HCT116 (cell line): ENCODE measurements at regions not wholly inside any gene's neighbourhood (a gene's known extent, or its start where the extent isn't known, plus 50 kb on each side); places are given as distances from the start of the nearest gene placed in this dataset.

Experiments
- ATAC-seq: fragments of 200-7000 bp; cut with Tn5 transposase; 2 replicates; pipeline ENCODE4 v1.9.1; 2020; ENCODE audit warnings: mild to moderate bottlenecking, moderate library complexity
- BruUV-seq: library from RNA; stranded (reverse); fragments of 400-500 nt; replicated peaks from 2 replicates; lab custom pipeline; 2021; lab: Mats Ljungman, UMichigan
- CTCF ChIA-PET: fragments of 300-600 bp; sonication (Branson Sonifier 250); formaldehyde crosslinking; loops from one replicate; lab custom pipeline; 2021; ENCODE audit warnings: antibody characterized with exemption; lab: Charles Lee
- POLR2A ChIA-PET: fragments of 300-600, 350-600 bp; sonication (Branson Sonifier 250); formaldehyde crosslinking; loops from one replicate; lab custom pipeline; 2021; ENCODE audit warnings: antibody characterized with exemption; lab: Charles Lee
- RAD21 ChIA-PET, 2 experiments: fragments of 300-600 bp; sonication (Branson Sonifier 250); formaldehyde crosslinking; loops; one replicate each; lab custom pipeline; 2023; ENCODE audit warnings: low total read pairs in 2 of 2; ENCODE audit not compliant: uncharacterized antibody in 2 of 2, unreplicated experiment in 2 of 2, low non-redundant PET in 1 of 2; lab: Charles Lee
- DNase-seq: peaks from one replicate; pipeline ENCODE4 v3.0.0-alpha.2; 2010; ENCODE audit warnings: low read depth, low spot score
- H2AFZ ChIP-seq: fragments of 200-600 bp; shearing (Covaris generic), sonication (generic); 2 replicates; pipeline ENCODE4 v1.6.1; 2017; ENCODE audit warnings: low read depth, mixed run types, mixed read lengths, antibody characterized with exemption, low read length; ENCODE audit not compliant: poor library complexity, severe bottlenecking
- H3K27ac ChIP-seq: 2 replicates; pipeline ENCODE4 v1.5.1; 2012; ENCODE audit warnings: low read depth, low read length
- H3K27me3 ChIP-seq: fragments of 200-600 bp; sonication (generic); 2 replicates; pipeline ENCODE4 v1.6.1; 2016; ENCODE audit warnings: mixed run types, low read length, mixed read lengths; ENCODE audit not compliant: insufficient read depth
- H3K36me3 ChIP-seq, 2 experiments: fragments of 200-500 bp in 1 of 2; fragments of 200-600 bp in 1 of 2; sonication (Bioruptor generic) in 1 of 2; sonication (generic) in 1 of 2; 2 replicates each; pipeline versions ENCODE4 v1.5.1 to v1.6.1; 2014 to 2016; ENCODE audit warnings: low read length in 2 of 2, inconsistent platforms in 1 of 2, mixed read lengths in 1 of 2, mixed run types in 1 of 2; ENCODE audit not compliant: insufficient read depth in 2 of 2, control insufficient read depth in 1 of 2
- H3K4me1 ChIP-seq, 2 experiments: fragments of 200-600 bp in 1 of 2; sonication (generic) in 1 of 2; 2 replicates each; pipeline versions ENCODE4 v1.5.1 to v1.6.1; 2012 to 2017; ENCODE audit warnings: low read length in 2 of 2, inconsistent platforms in 1 of 2, mild to moderate bottlenecking in 1 of 2, mixed read lengths in 1 of 2, mixed run types in 1 of 2, moderate library complexity in 1 of 2; ENCODE audit not compliant: insufficient read depth in 2 of 2, control insufficient read depth in 1 of 2
- H3K4me2 ChIP-seq: fragments of 200-600 bp; sonication (generic); 2 replicates; pipeline ENCODE4 v1.6.1; 2017; ENCODE audit warnings: mixed run types, low read length, mixed read lengths
- H3K4me3 ChIP-seq, 2 experiments: fragments of 200-600 bp in 1 of 2; sonication (generic) in 1 of 2; replicated peaks in 1 of 2; 2 replicates each; pipeline ENCODE4 v1.5.1; 2011 to 2016; ENCODE audit warnings: low read length in 2 of 2, control low read depth in 1 of 2, low read depth in 1 of 2, mild to moderate bottlenecking in 1 of 2, mixed read lengths in 1 of 2, mixed run types in 1 of 2
- H3K79me2 ChIP-seq: fragments of 200-600 bp; sonication (generic); 2 replicates; pipeline ENCODE4 v1.6.1; 2017; ENCODE audit warnings: mild to moderate bottlenecking, mixed run types, low read length, moderate library complexity, mixed read lengths; ENCODE audit not compliant: insufficient read depth
- H3K9ac ChIP-seq: fragments of 200-600 bp; sonication (generic); 2 replicates; pipeline ENCODE4 v1.6.1; 2016; ENCODE audit warnings: low read length, mixed read lengths
- H3K9me2 ChIP-seq: fragments of 200-600 bp; sonication (generic), shearing (Covaris generic); 2 replicates; pipeline ENCODE4 v1.6.1; 2017; ENCODE audit warnings: mixed run types, mild to moderate bottlenecking, moderate library complexity; ENCODE audit not compliant: insufficient read depth
- H3K9me3 ChIP-seq, 2 experiments: fragments of 200-500 bp in 1 of 2; fragments of 200-600 bp in 1 of 2; sonication (Bioruptor generic) in 1 of 2; sonication (generic) in 1 of 2; 2 replicates each; pipeline ENCODE4 v1.6.1; 2014 to 2017; ENCODE audit warnings: low read length in 2 of 2, mixed read lengths in 2 of 2, inconsistent platforms in 1 of 2, low read depth in 1 of 2, mild to moderate bottlenecking in 1 of 2, mixed run types in 1 of 2, moderate library complexity in 1 of 2; ENCODE audit not compliant: control insufficient read depth in 1 of 2, insufficient read depth in 1 of 2
- H4K20me1 ChIP-seq: fragments of 200-600 bp; sonication (generic), shearing (Covaris generic); 2 replicates; pipeline ENCODE4 v1.6.1; 2017; ENCODE audit warnings: mixed run types, mild to moderate bottlenecking, moderate library complexity; ENCODE audit not compliant: insufficient read depth
- CTCF ChIP-seq, 3 experiments: fragments of 200-600 bp in 1 of 3; sonication (generic) in 1 of 3; IDR thresholded peaks in 2 of 3; conservative IDR thresholded peaks in 1 of 3; 2 replicates each; pipeline ENCODE4 v1.5.1; 2012 to 2017; ENCODE audit warnings: low read depth in 2 of 3, low read length in 2 of 3, antibody characterized with exemption in 1 of 3, borderline replicate concordance in 1 of 3, control low read depth in 1 of 3, mild to moderate bottlenecking in 1 of 3, mixed read lengths in 1 of 3, mixed run types in 1 of 3, moderate library complexity in 1 of 3; ENCODE audit not compliant: insufficient read depth in 1 of 3
- EZH2phosphoT487 ChIP-seq: fragments of 200-600 bp; IDR thresholded peaks from 2 replicates; pipeline ENCODE4 v1.6.1; 2018; ENCODE audit warnings: antibody characterized with exemption, borderline replicate concordance
- JUND ChIP-seq: IDR thresholded peaks from 2 replicates; pipeline ENCODE4 v1.6.1; 2012
- POLR2A ChIP-seq: IDR thresholded peaks from 2 replicates; pipeline ENCODE4 v1.7.0; 2011; ENCODE audit warnings: borderline replicate concordance; ENCODE audit not compliant: insufficient read depth, insufficient read length; ENCODE audit errors: extremely low read depth
- REST ChIP-seq: IDR thresholded peaks from 2 replicates; pipeline ENCODE4 v1.6.1; 2012; ENCODE audit warnings: low read depth
- SRF ChIP-seq: IDR thresholded peaks from 2 replicates; pipeline ENCODE4 v1.6.1; 2012; ENCODE audit warnings: low read depth
- YY1 ChIP-seq: IDR thresholded peaks from 2 replicates; pipeline ENCODE4 v1.6.1; 2011; ENCODE audit warnings: low read length, low read depth, moderate library complexity, mild to moderate bottlenecking; ENCODE audit not compliant: insufficient replicate concordance; ENCODE audit errors: extremely low read depth
- ZBTB33 ChIP-seq: IDR thresholded peaks from 2 replicates; pipeline ENCODE4 v1.6.1; 2011; ENCODE audit warnings: mild to moderate bottlenecking, low read length, moderate library complexity; ENCODE audit not compliant: insufficient replicate concordance; ENCODE audit errors: extremely low read depth
- intact Hi-C: fragments of 100-400 bp; cut with micrococcal nuclease; formaldehyde crosslinking; loops from 2 replicates; pipeline ENCODE4 v1.10.0; 2022

GRCh38 chrX:25925946-25926345 is 212.2 kb upstream of the MAGEB18 start:
- BruUV-seq, result no TSS peak
- no peaks in the 10 kb centered on the region for H3K9me3 ChIP-seq
- no peak overlapping the region for H3K4me3 ChIP-seq
- intact Hi-C loops, result no loop called here
- H3K9me2 ChIP-seq, result no peaks in the 10 kb centered on the region
- TF ChIP-seq SRF (no peak), POLR2A (no peak), CTCF (IDR thresholded peaks at IDR 0.05 in 2 of 3, conservative IDR thresholded peaks at IDR 0.05 in 1 of 3; ENCODE audit: borderline replicate concordance in 1 of 3, insufficient read depth in 1 of 3, low read depth in 2 of 3, low read length in 2 of 3) (no peak), ZBTB33 (no peak), REST (no peak), EZH2phosphoT487 (no peak), YY1 (no peak), JUND (no peak)
- no peak overlapping the region for H3K4me2 ChIP-seq
- no peak overlapping the region for H3K9ac ChIP-seq
- no peaks in the 10 kb centered on the region for H3K27me3 ChIP-seq
- no peak for ATAC-seq
- DNase-seq, result no peak
- CTCF ChIA-PET, result no interaction called here
- no peaks in the 10 kb centered on the region for H4K20me1 ChIP-seq
- no peak overlapping the region for H3K27ac ChIP-seq
- POLR2A ChIA-PET, result no interaction called here
- RAD21 ChIA-PET, result no interaction called here
- H3K4me1 ChIP-seq, result no peaks in the 10 kb centered on the region
- H2AFZ ChIP-seq, result no peak overlapping the region
- no peaks in the 10 kb centered on the region for H3K79me2 ChIP-seq
- no peaks in the 10 kb centered on the region for H3K36me3 ChIP-seq
